HEK293 (cell line): ENCODE measurements at regions not wholly inside any gene's neighbourhood (a gene's known extent, or its start where the extent isn't known, plus 50 kb on each side); places are given as distances from the start of the nearest gene placed in this dataset.

Experiments
- CTCF ChIA-PET: fragments of 350-600 bp; formaldehyde crosslinking; extraction: SDS; loops from one replicate; lab custom pipeline; 2021; ENCODE audit warnings: antibody characterized with exemption; lab: Yijun Ruan, JAX
- POLR2A ChIA-PET: fragments of 300-600 bp; formaldehyde crosslinking; extraction: SDS; loops from one replicate; lab custom pipeline; 2020; ENCODE audit warnings: antibody characterized with exemption, inconsistent platforms; lab: Yijun Ruan, JAX
- H3K27ac ChIP-seq: fragments of 200-500 bp; sonication (Bioruptor generic); 2 replicates; pipeline ENCODE4 v1.5.1; 2014; ENCODE audit warnings: low read depth, low read length, control low read depth, inconsistent platforms; ENCODE audit errors: extremely low read depth
- H3K36me3 ChIP-seq, 2 experiments: fragments of 200-500 bp in 1 of 2; sonication (Bioruptor generic) in 1 of 2; 1 replicate in 1 of 2; 2 replicates in 1 of 2; pipeline ENCODE4 v1.5.1; 2014 to 2017; ENCODE audit warnings: inconsistent platforms in 2 of 2, low read length in 2 of 2; ENCODE audit not compliant: control insufficient read depth in 2 of 2, insufficient read depth in 1 of 2
- H3K4me1 ChIP-seq: fragments of 200-500 bp; sonication (Bioruptor generic); 2 replicates; pipeline ENCODE4 v1.5.1; 2014; ENCODE audit warnings: mild to moderate bottlenecking, low read length, inconsistent platforms; ENCODE audit not compliant: control insufficient read depth, insufficient read depth
- H3K4me3 ChIP-seq: 2 replicates; pipeline ENCODE4 v1.5.1; 2011; ENCODE audit warnings: low read depth, mild to moderate bottlenecking, control low read depth, low read length, moderate library complexity
- H3K9me3 ChIP-seq: fragments of 200-500 bp; sonication (Bioruptor generic); 2 replicates; pipeline ENCODE4 v1.5.1; 2014; ENCODE audit warnings: low read depth, low read length, inconsistent platforms; ENCODE audit not compliant: control insufficient read depth, insufficient read depth
- BCL11A ChIP-seq: fragments of 450-650 bp; formaldehyde crosslinking; IDR thresholded peaks from 2 replicates; pipeline ENCODE4 v1.5.1; 2016; ENCODE audit warnings: low read depth, missing biosample characterization, missing genetic modification characterization
- FEZF1 ChIP-seq: fragments of 450-650 bp; formaldehyde crosslinking; IDR thresholded peaks from 2 replicates; pipeline ENCODE4 v1.5.1; 2016; ENCODE audit warnings: missing biosample characterization, missing genetic modification characterization
- KLF1 ChIP-seq: fragments of 450-650 bp; formaldehyde crosslinking; IDR thresholded peaks from 2 replicates; pipeline ENCODE4 v1.5.1; 2016; ENCODE audit warnings: missing biosample characterization, missing genetic modification characterization
- SALL2 ChIP-seq: fragments of 450-650 bp; formaldehyde crosslinking; IDR thresholded peaks from 2 replicates; pipeline ENCODE4 v1.5.0; 2017; ENCODE audit warnings: missing biosample characterization, mild to moderate bottlenecking, missing genetic modification characterization, borderline replicate concordance
- SP2 ChIP-seq: fragments of 450-650 bp; formaldehyde crosslinking; IDR thresholded peaks from 2 replicates; pipeline ENCODE4 v1.5.1; 2016; ENCODE audit warnings: missing biosample characterization, missing genetic modification characterization
- TRIM28 ChIP-seq: IDR thresholded peaks from 2 replicates; pipeline ENCODE4 v1.6.1; 2011; ENCODE audit warnings: low read length, control low read depth, borderline replicate concordance
- ZBTB21 ChIP-seq: fragments of 450-650 bp; formaldehyde crosslinking; IDR thresholded peaks from 2 replicates; pipeline ENCODE4 v1.5.1; 2017; ENCODE audit warnings: missing biosample characterization, missing genetic modification characterization
- ZNF175 ChIP-seq: fragments of 450-650 bp; formaldehyde crosslinking; IDR thresholded peaks from 2 replicates; pipeline ENCODE4 v1.5.1; 2016; ENCODE audit warnings: missing biosample characterization, missing genetic modification characterization
- ZNF266 ChIP-seq: fragments of 450-650 bp; formaldehyde crosslinking; IDR thresholded peaks from 2 replicates; pipeline ENCODE4 v1.5.1; 2016; ENCODE audit warnings: missing biosample characterization, missing genetic modification characterization, low read depth
- ZNF354C ChIP-seq: fragments of 450-650 bp; formaldehyde crosslinking; IDR thresholded peaks from 2 replicates; pipeline ENCODE4 v1.5.1; 2016; ENCODE audit warnings: missing biosample characterization, missing genetic modification characterization, low read depth, borderline replicate concordance
- ZNF404 ChIP-seq: fragments of 450-650 bp; formaldehyde crosslinking; IDR thresholded peaks from 2 replicates; pipeline ENCODE4 v1.5.1; 2017; ENCODE audit warnings: missing biosample characterization, missing genetic modification characterization
- ZNF423 ChIP-seq: fragments of 450-650 bp; formaldehyde crosslinking; IDR thresholded peaks from 2 replicates; pipeline ENCODE4 v1.5.1; 2016; ENCODE audit warnings: missing biosample characterization, missing genetic modification characterization
- ZNF585B ChIP-seq: fragments of 450-650 bp; formaldehyde crosslinking; IDR thresholded peaks from 2 replicates; pipeline ENCODE4 v1.5.1; 2016; ENCODE audit warnings: missing biosample characterization, missing genetic modification characterization
- ZNF600 ChIP-seq: fragments of 450-650 bp; formaldehyde crosslinking; IDR thresholded peaks from 2 replicates; pipeline ENCODE4 v1.5.1; 2016; ENCODE audit warnings: missing biosample characterization, missing genetic modification characterization
- ZNF664 ChIP-seq: fragments of 450-650 bp; formaldehyde crosslinking; IDR thresholded peaks from 2 replicates; pipeline ENCODE4 v1.5.1; 2016; ENCODE audit warnings: missing biosample characterization, missing genetic modification characterization
- ZNF837 ChIP-seq: fragments of 450-650 bp; formaldehyde crosslinking; IDR thresholded peaks from 2 replicates; pipeline ENCODE4 v1.5.1; 2016; ENCODE audit warnings: missing biosample characterization, missing genetic modification characterization
- ZNF843 ChIP-seq: fragments of 450-650 bp; formaldehyde crosslinking; IDR thresholded peaks from 2 replicates; pipeline ENCODE4 v1.5.1; 2016; ENCODE audit warnings: missing biosample characterization, missing genetic modification characterization
- ZSCAN23 ChIP-seq: fragments of 450-650 bp; formaldehyde crosslinking; IDR thresholded peaks from 2 replicates; pipeline ENCODE4 v1.5.1; 2016; ENCODE audit warnings: missing biosample characterization, missing genetic modification characterization
- ZXDB ChIP-seq: fragments of 450-650 bp; formaldehyde crosslinking; IDR thresholded peaks from 2 replicates; pipeline ENCODE4 v1.5.1; 2016; ENCODE audit warnings: missing biosample characterization, missing genetic modification characterization
- TF ChIP-seq, protein P1 (sequence below): fragments of 450-650 bp; IDR thresholded peaks from 2 replicates; pipeline ENCODE4 v1.5.1; 2018; ENCODE audit warnings: missing biosample characterization, missing genetic modification characterization
- TF ChIP-seq, protein P2 (sequence below): fragments of 450-650 bp; formaldehyde crosslinking; IDR thresholded peaks from 2 replicates; pipeline ENCODE4 v1.5.1; 2017; ENCODE audit warnings: missing biosample characterization, missing genetic modification characterization
- TF ChIP-seq, protein P3 (sequence below): fragments of 450-650 bp; formaldehyde crosslinking; IDR thresholded peaks from 2 replicates; pipeline ENCODE4 v1.5.1; 2016; ENCODE audit warnings: missing biosample characterization, missing genetic modification characterization, low read depth
- TF ChIP-seq, protein P4 (sequence below): fragments of 450-650 bp; formaldehyde crosslinking; IDR thresholded peaks from 2 replicates; pipeline ENCODE4 v1.5.1; 2016; ENCODE audit warnings: missing biosample characterization, missing genetic modification characterization
- TF ChIP-seq, protein P5 (sequence below): fragments of 450-650 bp; formaldehyde crosslinking; IDR thresholded peaks from 2 replicates; pipeline ENCODE4 v1.5.1; 2016; ENCODE audit warnings: missing biosample characterization, missing genetic modification characterization
- TF ChIP-seq, protein P6 (sequence below): fragments of 450-650 bp; formaldehyde crosslinking; IDR thresholded peaks from 2 replicates; pipeline ENCODE4 v1.5.1; 2017; ENCODE audit warnings: missing biosample characterization, missing genetic modification characterization
- TF ChIP-seq, protein P7 (sequence below): fragments of 450-650 bp; formaldehyde crosslinking; IDR thresholded peaks from 2 replicates; pipeline ENCODE4 v1.5.1; 2016; ENCODE audit warnings: missing biosample characterization, missing genetic modification characterization

DNA sequence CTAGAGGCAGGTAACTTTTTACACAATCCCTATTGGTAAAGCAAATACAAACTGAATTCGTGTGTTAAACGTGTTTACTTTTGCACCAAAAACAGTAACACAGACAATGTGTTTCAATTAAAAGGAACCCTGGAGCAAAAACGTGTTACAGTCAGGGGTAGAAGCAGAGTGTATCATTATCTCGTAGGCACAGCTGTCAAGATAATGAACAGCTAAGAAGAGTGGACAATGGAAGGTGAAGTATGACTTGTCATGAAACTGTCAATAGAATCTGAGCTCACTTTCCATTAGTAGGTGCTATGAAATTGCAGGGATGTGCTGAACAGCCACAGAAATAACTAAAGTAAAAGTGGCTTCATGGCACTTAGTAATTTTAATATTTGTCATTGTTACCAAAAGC lies 1229.8 kb upstream of the WWC1 start:
- Histone ChIP-seq H3K4me1 (no peaks in the 10 kb centered on the region), H3K9me3 (no peaks in the 10 kb centered on the region), H3K4me3 (no peak overlapping the region)
- TF ChIP-seq ZXDB, result no peak
- TF ChIP-seq ZNF585B, result no peak
- TF ChIP-seq ZNF837 (tag by site-specific recombination), result no peak
- TF ChIP-seq, protein P1, sequence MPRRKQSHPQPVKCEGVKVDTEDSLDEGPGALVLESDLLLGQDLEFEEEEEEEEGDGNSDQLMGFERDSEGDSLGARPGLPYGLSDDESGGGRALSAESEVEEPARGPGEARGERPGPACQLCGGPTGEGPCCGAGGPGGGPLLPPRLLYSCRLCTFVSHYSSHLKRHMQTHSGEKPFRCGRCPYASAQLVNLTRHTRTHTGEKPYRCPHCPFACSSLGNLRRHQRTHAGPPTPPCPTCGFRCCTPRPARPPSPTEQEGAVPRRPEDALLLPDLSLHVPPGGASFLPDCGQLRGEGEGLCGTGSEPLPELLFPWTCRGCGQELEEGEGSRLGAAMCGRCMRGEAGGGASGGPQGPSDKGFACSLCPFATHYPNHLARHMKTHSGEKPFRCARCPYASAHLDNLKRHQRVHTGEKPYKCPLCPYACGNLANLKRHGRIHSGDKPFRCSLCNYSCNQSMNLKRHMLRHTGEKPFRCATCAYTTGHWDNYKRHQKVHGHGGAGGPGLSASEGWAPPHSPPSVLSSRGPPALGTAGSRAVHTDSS, result no peak
- TF ChIP-seq KLF1, result no peak
- no peak for TF ChIP-seq SALL2 (tag by site-specific recombination)
- no peak for TF ChIP-seq ZNF664 (tag by site-specific recombination)
- TF ChIP-seq, protein P2, sequence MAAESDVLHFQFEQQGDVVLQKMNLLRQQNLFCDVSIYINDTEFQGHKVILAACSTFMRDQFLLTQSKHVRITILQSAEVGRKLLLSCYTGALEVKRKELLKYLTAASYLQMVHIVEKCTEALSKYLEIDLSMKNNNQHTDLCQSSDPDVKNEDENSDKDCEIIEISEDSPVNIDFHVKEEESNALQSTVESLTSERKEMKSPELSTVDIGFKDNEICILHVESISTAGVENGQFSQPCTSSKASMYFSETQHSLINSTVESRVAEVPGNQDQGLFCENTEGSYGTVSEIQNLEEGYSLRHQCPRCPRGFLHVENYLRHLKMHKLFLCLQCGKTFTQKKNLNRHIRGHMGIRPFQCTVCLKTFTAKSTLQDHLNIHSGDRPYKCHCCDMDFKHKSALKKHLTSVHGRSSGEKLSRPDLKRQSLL (tag by site-specific recombination), result no peak
- TF ChIP-seq, protein P3, sequence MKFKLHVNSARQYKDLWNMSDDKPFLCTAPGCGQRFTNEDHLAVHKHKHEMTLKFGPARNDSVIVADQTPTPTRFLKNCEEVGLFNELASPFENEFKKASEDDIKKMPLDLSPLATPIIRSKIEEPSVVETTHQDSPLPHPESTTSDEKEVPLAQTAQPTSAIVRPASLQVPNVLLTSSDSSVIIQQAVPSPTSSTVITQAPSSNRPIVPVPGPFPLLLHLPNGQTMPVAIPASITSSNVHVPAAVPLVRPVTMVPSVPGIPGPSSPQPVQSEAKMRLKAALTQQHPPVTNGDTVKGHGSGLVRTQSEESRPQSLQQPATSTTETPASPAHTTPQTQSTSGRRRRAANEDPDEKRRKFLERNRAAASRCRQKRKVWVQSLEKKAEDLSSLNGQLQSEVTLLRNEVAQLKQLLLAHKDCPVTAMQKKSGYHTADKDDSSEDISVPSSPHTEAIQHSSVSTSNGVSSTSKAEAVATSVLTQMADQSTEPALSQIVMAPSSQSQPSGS (tag by site-specific recombination), result no peak
- TF ChIP-seq, protein P4, sequence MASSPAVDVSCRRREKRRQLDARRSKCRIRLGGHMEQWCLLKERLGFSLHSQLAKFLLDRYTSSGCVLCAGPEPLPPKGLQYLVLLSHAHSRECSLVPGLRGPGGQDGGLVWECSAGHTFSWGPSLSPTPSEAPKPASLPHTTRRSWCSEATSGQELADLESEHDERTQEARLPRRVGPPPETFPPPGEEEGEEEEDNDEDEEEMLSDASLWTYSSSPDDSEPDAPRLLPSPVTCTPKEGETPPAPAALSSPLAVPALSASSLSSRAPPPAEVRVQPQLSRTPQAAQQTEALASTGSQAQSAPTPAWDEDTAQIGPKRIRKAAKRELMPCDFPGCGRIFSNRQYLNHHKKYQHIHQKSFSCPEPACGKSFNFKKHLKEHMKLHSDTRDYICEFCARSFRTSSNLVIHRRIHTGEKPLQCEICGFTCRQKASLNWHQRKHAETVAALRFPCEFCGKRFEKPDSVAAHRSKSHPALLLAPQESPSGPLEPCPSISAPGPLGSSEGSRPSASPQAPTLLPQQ (tag by site-specific recombination), result no peak
- TF ChIP-seq TRIM28, result no peak
- TF ChIP-seq ZNF175 (tag by site-specific recombination), result no peak
- TF ChIP-seq ZNF404 (tag by site-specific recombination), result no peak
- no peak for TF ChIP-seq FEZF1 (tag by site-specific recombination)
- TF ChIP-seq BCL11A (tag by site-specific recombination), result no peak
- TF ChIP-seq, all 188 proteins: peak for 0
- ChIA-PET CTCF (interaction anchor here (0.7 kb wide), 1 partner anchor 36 kb away, joined by 4 read pairs; no protein-coding TSS in a partner anchor), POLR2A (no interaction called here)
- Histone ChIP-seq H3K36me3 (no peaks in the 10 kb centered on the region), H3K27ac (no peak overlapping the region)

DNA sequence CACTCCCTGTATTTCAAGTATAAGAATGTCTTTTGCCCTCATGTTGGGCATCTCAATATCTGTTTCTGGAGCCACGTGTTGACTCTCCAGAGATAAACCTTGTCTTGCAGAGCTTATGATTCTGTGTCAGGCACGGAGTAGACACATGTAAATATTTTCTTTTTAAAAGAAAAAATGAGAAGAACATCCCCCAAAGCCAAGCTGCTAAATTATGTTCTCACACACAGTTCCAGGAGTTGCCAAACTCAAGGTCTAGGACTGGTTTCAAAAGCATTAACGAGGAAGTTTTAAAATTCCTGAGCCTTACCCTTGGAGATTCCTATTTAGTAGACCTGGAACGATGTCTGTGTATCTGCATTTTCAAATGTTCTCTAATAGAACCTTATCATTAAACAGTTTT lies 1228.3 kb upstream of the WWC1 start:
- ChIA-PET CTCF (no interaction called here), POLR2A (no interaction called here)
- Histone ChIP-seq H3K4me1 (no peaks in the 10 kb centered on the region), H3K4me3 (no peak overlapping the region), H3K27ac (no peak overlapping the region), H3K9me3 (no peaks in the 10 kb centered on the region), H3K36me3 (no peaks in the 10 kb centered on the region)
- TF ChIP-seq ZSCAN23 (tag by site-specific recombination), result no peak
- TF ChIP-seq, protein P1, result no peak
- TF ChIP-seq, protein P5, sequence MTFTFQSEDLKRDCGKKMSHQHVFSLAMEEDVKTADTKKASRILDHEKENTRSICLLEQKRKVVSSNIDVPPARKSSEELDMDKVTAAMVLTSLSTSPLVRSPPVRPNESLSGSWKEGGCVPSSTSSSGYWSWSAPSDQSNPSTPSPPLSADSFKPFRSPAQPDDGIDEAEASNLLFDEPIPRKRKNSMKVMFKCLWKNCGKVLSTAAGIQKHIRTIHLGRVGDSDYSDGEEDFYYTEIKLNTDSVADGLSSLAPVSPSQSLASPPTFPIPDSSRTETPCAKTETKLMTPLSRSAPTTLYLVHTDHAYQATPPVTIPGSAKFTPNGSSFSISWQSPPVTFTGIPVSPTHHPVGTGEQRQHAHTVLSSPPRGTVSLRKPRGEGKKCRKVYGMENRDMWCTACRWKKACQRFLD (tag by site-specific recombination), result no peak
- TF ChIP-seq, protein P6, sequence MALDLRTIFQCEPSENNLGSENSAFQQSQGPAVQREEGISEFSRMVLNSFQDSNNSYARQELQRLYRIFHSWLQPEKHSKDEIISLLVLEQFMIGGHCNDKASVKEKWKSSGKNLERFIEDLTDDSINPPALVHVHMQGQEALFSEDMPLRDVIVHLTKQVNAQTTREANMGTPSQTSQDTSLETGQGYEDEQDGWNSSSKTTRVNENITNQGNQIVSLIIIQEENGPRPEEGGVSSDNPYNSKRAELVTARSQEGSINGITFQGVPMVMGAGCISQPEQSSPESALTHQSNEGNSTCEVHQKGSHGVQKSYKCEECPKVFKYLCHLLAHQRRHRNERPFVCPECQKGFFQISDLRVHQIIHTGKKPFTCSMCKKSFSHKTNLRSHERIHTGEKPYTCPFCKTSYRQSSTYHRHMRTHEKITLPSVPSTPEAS (tag by site-specific recombination), result no peak
- no peak for TF ChIP-seq ZNF423
- no peak for TF ChIP-seq ZNF600 (tag by site-specific recombination)
- TF ChIP-seq ZNF354C, result no peak
- no peak for TF ChIP-seq ZBTB21 (tag by site-specific recombination)
- no peak for TF ChIP-seq ZNF843
- TF ChIP-seq, protein P7, sequence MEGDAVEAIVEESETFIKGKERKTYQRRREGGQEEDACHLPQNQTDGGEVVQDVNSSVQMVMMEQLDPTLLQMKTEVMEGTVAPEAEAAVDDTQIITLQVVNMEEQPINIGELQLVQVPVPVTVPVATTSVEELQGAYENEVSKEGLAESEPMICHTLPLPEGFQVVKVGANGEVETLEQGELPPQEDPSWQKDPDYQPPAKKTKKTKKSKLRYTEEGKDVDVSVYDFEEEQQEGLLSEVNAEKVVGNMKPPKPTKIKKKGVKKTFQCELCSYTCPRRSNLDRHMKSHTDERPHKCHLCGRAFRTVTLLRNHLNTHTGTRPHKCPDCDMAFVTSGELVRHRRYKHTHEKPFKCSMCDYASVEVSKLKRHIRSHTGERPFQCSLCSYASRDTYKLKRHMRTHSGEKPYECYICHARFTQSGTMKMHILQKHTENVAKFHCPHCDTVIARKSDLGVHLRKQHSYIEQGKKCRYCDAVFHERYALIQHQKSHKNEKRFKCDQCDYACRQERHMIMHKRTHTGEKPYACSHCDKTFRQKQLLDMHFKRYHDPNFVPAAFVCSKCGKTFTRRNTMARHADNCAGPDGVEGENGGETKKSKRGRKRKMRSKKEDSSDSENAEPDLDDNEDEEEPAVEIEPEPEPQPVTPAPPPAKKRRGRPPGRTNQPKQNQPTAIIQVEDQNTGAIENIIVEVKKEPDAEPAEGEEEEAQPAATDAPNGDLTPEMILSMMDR (tag by site-specific recombination), result no peak
- TF ChIP-seq ZNF266 (tag by site-specific recombination), result no peak
- TF ChIP-seq SP2 (tag by site-specific recombination), result no peak
